GM19468 (cell line): ENCODE measurements at regions not wholly inside any gene's neighbourhood (a gene's known extent, or its start where the extent isn't known, plus 50 kb on each side); places are given as distances from the start of the nearest gene placed in this dataset.

ENCODE experiments used
- ATAC-seq: cut with Tn5 transposase; IDR thresholded peaks from one replicate; pipeline ENCODE4 v1.9.1; 2021; ENCODE audit warnings: mild to moderate bottlenecking, moderate library complexity, moderate number of reproducible peaks; ENCODE audit not compliant: unreplicated experiment; ENCODE audit errors: extremely low read depth

DNA sequence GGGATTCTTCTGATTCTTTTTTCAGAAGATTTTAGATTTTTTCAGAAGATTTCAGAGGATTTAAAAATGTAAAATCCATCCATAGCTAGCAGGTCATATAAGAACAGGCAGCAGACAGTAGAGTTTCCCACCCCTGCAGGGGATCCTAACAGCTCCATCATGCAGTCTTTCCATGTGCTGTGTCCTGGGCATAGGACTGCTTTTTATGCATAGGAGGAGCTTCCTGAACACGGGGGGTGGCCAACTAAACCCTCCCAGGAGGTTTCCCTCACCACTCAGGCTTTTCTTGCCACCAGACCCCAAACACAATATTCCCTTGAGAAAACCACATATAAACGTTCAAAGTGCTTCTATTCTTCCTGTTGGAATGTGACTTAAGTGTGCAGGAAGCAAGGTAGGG lies 90.1 kb upstream of the TNR start:
- ATAC-seq, result no peak

DNA sequence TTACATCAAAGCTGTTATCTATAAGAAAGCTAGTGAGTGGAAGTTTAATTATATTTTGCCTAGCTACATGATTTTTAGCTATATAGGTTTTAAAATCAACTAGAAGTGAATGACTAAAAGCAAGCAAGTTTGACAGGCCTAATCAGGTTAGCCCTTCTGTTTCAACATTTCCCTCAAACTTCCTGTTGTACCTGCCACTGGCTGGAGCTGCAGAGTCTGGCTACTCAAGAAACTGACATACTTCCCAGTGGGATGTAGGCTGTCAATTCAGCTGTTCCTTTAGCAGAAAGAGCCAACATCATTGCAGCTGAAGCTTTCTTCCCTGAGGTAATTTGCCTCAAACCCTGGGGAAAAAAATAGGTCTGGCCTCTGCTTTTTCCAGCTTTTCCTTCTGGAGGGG lies 87.1 kb upstream of the TNR start:
- no peak for ATAC-seq

DNA sequence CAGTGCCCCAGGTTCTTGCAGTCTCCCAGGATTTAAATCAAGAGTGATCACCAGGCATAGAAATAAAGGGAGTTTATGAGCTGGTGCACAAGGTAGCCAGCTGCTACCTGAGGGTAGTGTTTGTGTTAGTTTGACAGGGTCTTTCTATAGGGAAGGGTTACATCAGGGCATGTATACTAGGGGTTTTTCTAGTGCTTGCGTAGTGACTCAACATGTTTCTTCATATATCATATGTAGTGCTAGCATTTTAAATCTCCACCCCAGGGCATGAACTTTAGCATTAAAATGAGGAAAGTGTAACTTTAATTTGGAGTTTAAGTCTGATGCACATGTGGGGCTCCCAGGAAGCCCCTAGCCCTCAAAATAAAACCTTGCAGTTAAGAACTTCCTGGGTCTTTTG lies 86.5 kb upstream of the TNR start:
- ATAC-seq, result no peak

- ATAC-seq, result no peak
These were observed 83.3 kb upstream of the TNR start for GRCh38 chr1:175826705-175827104.

DNA sequence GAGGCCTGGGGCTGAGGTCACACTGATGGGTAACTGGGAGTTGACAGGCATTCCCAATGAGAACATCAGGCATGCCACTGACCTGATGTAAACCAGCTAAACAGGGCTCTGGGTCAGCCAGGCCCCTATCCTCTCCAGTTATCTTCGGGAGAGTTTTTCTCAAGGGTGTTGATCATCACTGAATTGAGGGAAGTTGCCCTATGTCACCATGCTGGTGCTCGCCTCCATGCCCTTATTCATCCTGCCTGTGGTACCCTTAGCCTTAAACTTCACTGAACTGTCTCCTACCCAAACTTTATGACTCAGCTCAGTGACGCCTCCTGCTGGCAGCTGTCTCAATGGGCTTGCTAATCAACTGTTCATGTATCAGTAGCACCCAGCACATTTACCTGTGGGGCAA lies 80.7 kb upstream of the TNR start:
- no peak for ATAC-seq

DNA sequence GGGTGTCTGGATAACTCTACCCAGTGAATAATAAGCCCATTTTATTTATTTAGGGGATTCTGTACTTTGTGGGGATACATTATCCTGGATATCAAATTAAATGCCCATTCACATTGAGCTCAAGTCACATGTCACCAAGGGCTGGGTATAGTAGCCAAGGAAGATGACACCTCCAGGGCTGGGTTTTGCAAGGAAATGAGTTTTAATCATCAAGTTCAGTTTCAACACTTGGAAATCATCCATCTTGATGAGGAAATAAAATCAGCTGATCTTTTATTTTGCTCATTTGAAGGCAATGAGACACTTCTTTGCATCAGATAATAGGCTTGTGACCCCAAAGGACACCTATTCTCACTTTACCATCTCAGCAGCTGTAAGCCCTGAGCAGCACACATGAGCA lies 80.0 kb upstream of the TNR start:
- ATAC-seq, result no peak

DNA sequence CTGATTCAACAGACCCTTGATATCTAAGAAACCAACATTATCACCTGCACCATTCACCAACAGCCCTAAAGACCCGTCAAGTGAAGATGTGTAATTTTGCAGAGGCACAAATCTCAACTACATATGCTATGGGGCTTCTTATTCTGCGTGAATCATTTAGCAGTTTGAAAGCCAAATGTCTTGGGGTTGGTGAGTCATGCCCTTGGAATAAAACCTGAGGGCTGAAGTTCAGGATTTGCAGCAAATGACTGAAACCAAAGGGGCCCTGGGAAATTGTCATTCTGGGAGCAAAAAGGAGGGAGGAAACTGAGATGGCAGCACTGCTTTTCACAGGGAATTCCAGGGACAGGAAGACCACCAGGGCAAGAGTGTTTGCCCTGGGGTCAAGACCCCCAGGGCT lies 79.2 kb upstream of the TNR start:
- no peak for ATAC-seq

DNA sequence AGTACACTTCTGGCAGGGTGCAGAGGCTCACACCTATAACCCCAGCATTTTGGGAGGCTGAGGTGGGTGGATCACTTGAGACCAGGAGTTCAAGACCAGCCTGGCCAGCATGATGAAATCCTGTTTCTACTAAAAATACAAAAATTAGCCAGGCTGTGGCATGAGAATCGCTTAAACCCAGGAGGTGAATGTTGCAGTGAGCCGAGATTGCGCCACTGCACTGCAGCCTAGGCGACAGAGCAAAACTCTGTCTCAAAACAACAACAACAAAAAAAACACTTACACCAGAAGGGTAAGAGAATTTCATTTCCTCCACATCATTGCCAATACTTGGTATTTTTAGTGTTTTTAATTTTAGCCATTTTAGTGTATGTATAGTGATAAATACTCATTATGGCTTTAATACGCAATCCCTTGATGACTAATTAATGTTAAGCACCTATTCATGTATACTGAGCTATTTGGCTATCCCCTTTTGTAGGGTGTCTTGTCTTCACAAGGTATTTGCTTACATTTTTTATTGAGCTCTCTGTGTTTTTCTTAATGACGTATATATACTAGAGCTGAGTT lies 77.1 kb upstream of the TNR start:
- ATAC-seq, result no peak

DNA sequence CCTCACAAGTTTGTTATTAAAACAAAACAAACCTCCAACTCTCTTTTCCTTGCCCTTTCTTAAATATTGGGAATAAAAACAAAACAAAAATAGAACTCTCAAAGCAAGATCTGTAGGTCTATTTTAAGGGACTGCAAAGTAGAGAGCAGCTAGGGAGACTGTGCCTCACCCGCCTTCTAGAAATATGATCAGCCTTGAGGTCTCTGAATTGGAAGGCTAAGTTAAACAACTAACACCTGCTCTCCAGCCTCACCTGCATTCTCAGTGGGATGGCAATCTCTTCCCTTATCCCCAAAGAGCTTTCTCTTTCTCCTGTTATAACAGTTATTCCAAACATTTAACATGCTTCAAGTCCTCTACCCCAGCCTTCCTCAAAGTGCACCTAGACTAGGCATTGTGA lies 75.5 kb upstream of the TNR start:
- no peak for ATAC-seq

DNA sequence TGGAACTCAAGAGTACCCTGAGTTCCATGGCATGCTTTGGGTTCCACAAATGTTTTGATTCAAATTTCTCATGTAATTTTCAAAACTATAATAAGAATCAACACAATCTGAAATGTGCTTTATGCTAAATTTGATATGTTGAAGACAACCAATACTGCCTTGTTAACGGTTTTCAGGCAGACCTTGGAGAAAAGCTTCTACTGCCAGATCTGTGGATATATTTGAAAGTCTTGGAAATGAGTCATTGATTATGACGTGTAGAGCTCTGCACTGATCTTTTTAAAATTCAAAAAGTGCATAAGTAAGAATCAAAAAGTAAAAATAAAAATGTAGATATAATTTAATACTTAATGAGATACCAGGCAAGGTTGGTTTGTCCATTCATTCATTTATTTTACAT lies 74.0 kb upstream of the TNR start:
- no peak for ATAC-seq

DNA sequence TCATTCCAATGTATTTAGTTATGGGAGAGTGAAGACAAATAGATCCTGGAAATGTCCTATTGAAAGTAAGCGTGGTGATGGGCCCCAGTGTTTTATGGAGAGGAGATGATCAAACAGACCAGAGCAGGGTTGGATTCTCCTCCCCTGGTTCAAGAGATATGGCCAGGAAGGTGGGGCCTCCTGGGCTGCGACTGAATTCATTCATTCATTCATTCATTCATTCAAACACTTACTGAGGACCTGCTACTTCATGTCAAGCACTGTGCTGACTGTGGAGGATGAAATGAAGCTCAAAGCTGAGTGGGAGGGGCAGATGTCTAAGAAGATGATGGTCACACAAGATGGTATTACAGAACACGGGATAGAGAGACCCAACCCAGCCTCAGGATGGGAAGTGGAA lies 71.5 kb upstream of the TNR start:
- ATAC-seq, result no peak

- ATAC-seq, result no peak
These were observed 69.5 kb upstream of the TNR start for GRCh38 chr1:175812936-175813335.

DNA sequence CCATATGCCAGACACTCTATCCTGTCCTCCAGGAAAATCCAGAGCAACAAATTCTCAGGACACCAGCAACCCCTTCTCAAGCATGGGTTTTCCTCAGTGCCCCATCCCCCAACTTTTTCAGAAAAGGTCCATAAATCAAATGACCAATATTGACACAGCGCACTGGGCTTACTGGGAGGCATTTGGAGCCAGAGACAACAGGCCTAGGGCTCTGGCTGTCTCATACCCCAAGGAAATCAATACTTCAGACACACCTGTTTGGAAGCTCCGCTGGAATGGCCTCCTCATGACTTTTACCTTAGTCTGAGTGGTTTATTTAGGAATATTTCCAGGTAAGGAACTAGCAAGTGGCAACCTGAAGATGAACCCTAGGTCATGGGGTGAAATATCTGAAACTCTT lies 66.9 kb upstream of the TNR start:
- no peak for ATAC-seq

GRCh38 chr1:175808999-175809398 lies 65.6 kb upstream of the TNR start:
- no peak for ATAC-seq

DNA sequence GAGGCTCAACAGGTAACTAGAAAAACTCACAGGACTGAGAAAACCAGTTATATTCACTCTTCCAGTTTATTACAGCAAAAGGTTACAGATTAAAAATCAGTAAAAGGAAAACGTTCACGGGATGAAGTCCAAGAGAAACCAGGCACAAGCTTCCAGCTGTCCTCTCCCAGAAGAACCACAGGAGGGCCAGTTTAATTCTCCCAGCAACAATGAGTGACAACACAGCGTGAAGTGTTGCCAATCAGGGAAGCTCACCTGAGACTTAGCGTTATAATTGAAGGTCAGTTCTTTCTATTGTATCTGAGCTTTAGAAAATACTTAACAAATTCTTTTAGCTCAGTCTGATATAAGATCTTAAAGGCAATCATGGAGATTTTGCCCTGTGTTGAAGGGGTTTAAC lies 65.2 kb upstream of the TNR start:
- no peak for ATAC-seq

GRCh38 chr1:175804561-175804960 lies 61.2 kb upstream of the TNR start:
- ATAC-seq, result no peak

DNA sequence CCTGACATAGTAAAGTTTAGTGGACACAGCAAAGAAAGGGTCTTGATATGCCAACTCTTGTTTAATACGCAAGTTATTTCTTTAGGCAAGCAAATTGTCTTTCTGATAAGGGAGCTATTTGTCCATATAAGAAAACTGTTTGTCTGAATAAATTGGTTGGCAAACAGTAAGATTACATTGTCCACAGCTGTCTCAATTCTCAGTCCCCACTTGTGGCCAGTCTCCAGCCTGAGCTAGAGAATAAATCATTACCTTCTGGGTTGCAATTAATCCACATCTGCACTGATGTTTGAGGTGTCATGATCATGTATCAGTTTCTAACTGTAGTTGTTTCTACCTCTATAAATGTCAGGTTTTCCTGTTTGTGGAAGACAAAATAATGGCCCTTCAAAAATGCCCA lies 60.0 kb upstream of the TNR start:
- no peak for ATAC-seq

DNA sequence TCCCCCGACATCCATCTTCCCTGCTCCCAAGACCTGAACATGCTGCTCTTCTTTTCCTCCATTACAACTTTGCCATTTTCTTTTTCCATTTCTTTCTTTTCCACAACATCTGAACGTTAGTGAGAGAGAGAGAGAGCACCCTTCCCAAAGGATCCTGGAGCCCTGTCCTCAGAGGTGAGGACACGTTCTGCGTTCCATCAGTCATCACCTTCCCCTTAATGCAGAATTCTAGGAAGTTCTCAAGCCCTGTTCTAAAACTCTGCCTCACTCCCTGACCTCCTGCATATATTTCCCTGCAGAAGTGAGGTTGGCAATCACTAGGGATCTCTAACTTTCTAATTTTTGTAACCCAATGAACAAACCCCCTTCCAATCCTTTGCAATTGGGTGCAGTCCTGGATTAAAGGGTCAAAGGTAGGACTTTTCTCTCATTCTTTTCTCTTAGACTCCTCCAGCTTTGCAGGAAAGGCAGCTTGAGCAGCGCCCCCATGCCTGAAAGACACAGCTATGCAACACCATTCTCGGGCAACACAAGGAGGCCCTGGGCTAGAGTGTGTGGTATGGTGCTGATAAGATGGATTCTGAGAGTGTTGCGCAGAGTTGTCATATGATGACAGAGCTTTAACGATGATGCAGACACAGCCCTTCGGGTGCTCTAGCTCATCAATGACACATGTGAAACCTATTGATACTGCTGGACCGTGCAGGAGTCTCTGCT lies 59.2 kb upstream of the TNR start:
- ATAC-seq, result no peak

DNA sequence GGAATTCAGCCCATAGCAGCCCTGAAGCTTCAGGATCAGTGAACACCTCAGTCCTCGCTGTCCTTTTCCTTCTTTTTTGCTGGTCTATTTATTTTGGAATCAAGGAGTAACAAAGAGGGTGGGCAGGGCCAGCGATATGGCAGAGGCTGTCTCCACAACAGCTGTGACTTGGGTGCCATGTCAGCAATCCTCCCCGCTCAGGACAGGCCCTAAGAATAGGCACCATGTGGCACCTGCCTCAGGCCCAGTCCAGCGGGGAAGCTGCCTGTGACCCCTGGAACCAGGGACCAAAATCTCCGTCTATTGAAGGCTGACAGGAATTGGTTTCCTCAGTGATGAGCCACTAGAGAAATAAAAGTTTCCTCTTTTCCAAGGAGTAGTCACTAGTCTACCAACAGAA lies 58.6 kb upstream of the TNR start:
- ATAC-seq, result no peak

- no peak for ATAC-seq
These were observed 54.2 kb upstream of the TNR start for GRCh38 chr1:175797576-175797975.

DNA sequence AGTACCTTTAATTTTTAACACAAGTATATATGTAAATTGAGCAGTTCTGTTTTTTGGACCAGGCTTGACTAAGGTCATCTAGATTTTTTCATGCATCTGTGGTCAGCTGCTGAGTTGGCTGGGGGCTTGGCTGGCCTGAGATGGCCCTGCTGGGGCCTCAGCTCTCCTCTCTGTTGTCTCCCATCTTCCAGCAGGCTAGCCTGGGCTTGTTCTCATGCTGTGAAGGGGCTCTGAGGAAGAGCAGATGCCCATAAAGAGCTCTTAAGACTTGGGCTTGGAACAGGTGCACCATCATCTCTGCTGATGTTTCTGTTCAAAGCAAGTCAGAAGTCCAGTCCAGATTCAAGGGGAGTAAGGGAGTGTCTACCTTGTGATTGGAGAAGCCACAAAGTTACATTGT lies 51.2 kb upstream of the TNR start:
- ATAC-seq, result no peak

DNA sequence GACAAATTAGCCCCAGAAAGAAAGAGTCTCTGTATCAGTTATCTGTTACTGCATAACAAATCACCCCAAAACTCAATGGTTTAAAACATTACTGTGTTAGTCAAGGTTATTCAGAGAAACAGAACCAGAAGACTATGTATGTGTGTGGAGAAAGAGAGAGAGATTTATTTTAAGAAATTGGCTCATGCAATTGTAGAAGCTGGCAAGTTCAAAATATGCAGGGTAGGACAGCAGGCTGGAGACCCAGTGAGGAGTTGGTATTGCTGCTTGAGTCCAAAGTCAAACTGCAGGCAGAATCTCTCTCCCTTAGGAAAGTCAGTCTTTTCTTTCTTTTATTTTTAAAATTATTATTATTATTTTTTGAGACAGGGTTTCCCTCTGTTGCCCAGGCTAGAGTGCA lies 50.2 kb upstream of the TNR start:
- no peak for ATAC-seq
